ENCODE measurements at regions not wholly inside any gene's neighbourhood (a gene's known extent, or its start where the extent isn't known, plus 50 kb on each side); places are given as distances from the start of the nearest gene placed in this dataset.

- TF ChIP-seq CTCF (optimal IDR thresholded peaks at IDR 0.05 in 1 of 3, IDR thresholded peaks at IDR 0.05 in 1 of 3, conservative IDR thresholded peaks at IDR 0.05 in 1 of 3; ENCODE audit: extremely low read depth in 1 of 3, insufficient read depth in 2 of 3, low read length in 3 of 3) (no peak), EZH2 (IDR thresholded peaks at IDR 0.05; ENCODE audit: low read length) (no peak)
Observed at GRCh38 chr9:89826186-89826585, 221.4 kb downstream of the GADD45G start.

Data from keratinocyte (primary cell).